Stomach (tissue), 8 donors: ENCODE measurements at regions not wholly inside any gene's neighbourhood (a gene's known extent, or its start where the extent isn't known, plus 50 kb on each side); places are given as distances from the start of the nearest gene placed in this dataset.

Source experiments
- DNase-seq, 2 donors: peaks; one replicate each; pipeline versions ENCODE4 v3.0.0 to v3.0.0-alpha.2; 2013 to 2019
- H3K27ac ChIP-seq, 5 donors: fragments of 200-600 bp in 4 of 5; sonication (generic) in 4 of 5; one replicate each; pipeline ENCODE4 v1.5.1; 2013 to 2019; ENCODE audit warnings: mild to moderate bottlenecking in 1 of 5, moderate library complexity in 1 of 5
- H3K27me3 ChIP-seq, 3 donors: fragments of 200-600 bp; sonication (generic); one replicate each; pipeline ENCODE4 v1.5.1; 2017 to 2019; ENCODE audit warnings: mixed run types in 1 of 3
- H3K36me3 ChIP-seq, 4 donors: fragments of 200-600 bp; sonication (generic); 1 replicate in 3 of 4; 2 replicates in 1 of 4; pipeline ENCODE4 v1.5.1; 2016 to 2019
- H3K4me1 ChIP-seq, 4 donors: fragments of 200-600 bp; sonication (generic); one replicate each; pipeline ENCODE4 v1.5.1; 2016 to 2019
- H3K4me3 ChIP-seq, 4 donors: fragments of 200-600 bp; sonication (generic) in 3 of 4; one replicate each; pipeline ENCODE4 v1.5.1; 2016 to 2019; ENCODE audit warnings: mild to moderate bottlenecking in 1 of 4
- H3K9me3 ChIP-seq, 4 donors: fragments of 200-600 bp; sonication (generic); one replicate each; pipeline ENCODE4 v1.5.1; 2016 to 2019
- EP300 ChIP-seq: sonication (generic); formaldehyde crosslinking; IDR thresholded peaks from one replicate; pipeline ENCODE4 v1.6.1; 2017; ENCODE audit warnings: antibody characterized with exemption
- POLR2A ChIP-seq, 4 donors: fragments of 450-650 bp; IDR thresholded peaks; one replicate each; pipeline ENCODE4 v1.6.1; 2016; ENCODE audit warnings: antibody characterized with exemption in 4 of 4, control low read depth in 2 of 4, mild to moderate bottlenecking in 1 of 4, moderate library complexity in 1 of 4
- POLR2AphosphoS5 ChIP-seq, 3 donors: sonication (generic); formaldehyde crosslinking; IDR thresholded peaks; one replicate each; pipeline ENCODE4 v1.6.1; 2016; ENCODE audit warnings: antibody characterized with exemption in 3 of 3
- WGBS, 5 donors: extraction: QIAGEN DNeasy Blood & Tissue Kit in 3 of 5; methylation state at CpG; one replicate each; pipeline versions ENCODE4 v1.1.5 to v1.1.7; 2013 to 2018; 5-methylcytosine and 5-hydroxymethylcytosine counted together
- intact Hi-C: fragments of 100-400 bp; cut with DNase I; formaldehyde crosslinking; loops from one replicate; pipeline ENCODE4 v1.15.1; 2023; ENCODE audit warnings: low total_unique reads
- TF ChIP-seq, protein P1 (sequence below), 7 experiments: fragments of 450-650 bp in 4 of 7; fragments of 200-600 bp in 3 of 7; sonication (generic) in 3 of 7; IDR thresholded peaks; one replicate each; pipeline ENCODE4 v1.5.1; 2016 to 2019; ENCODE audit warnings: antibody characterized with exemption in 7 of 7, control low read depth in 2 of 7, mild to moderate bottlenecking in 1 of 7
- donor health status: healthy with polysubstance abuse.
- donor health status: Bipolar disorder and iron deficiency.
- donor health status: healthy.

DNA sequence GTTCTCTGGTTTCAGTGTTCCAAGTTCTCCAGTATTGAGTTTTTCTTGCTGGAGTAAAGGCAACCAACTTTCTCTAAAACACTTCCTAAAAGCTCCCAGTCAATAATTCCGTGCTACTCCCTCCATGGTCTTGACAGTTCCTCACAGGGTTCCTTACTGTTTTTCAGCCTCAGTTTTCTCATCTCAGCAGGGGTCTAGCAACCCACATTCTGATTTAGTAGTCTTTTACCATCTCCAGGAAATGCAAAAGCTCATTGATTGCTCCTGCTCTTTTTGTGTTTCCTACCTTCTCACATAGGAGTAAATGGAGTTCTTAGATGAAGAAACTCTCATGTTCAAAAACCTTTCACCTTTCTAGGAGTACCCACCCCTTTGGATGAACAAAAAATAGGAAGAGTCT is 978.8 kb upstream of the POU3F3 start:
- intact Hi-C loops = no loop called here
- no peaks in the 10 kb centered on the region for H3K4me1 ChIP-seq

DNA sequence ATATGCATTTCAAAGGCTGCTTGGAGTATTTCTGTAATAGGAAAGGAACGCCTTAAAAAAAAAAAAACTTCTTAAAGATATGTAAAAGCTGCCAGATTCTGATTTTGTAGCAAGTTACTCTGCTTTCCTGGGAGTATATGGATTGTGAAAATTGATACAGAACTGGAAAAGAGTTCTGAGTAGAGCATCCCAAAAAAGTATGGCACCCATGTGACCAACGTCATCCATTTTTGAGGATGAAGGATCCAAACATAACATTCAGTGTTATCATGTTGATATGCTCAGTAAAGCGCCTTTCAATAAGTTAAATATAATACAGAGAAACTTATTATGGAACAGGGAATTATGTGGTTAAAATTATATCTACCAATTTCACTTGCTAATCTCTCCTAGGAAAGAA is 978.4 kb upstream of the POU3F3 start:
- no peaks in the 10 kb centered on the region for H3K36me3 ChIP-seq
- TF ChIP-seq, protein P1, sequence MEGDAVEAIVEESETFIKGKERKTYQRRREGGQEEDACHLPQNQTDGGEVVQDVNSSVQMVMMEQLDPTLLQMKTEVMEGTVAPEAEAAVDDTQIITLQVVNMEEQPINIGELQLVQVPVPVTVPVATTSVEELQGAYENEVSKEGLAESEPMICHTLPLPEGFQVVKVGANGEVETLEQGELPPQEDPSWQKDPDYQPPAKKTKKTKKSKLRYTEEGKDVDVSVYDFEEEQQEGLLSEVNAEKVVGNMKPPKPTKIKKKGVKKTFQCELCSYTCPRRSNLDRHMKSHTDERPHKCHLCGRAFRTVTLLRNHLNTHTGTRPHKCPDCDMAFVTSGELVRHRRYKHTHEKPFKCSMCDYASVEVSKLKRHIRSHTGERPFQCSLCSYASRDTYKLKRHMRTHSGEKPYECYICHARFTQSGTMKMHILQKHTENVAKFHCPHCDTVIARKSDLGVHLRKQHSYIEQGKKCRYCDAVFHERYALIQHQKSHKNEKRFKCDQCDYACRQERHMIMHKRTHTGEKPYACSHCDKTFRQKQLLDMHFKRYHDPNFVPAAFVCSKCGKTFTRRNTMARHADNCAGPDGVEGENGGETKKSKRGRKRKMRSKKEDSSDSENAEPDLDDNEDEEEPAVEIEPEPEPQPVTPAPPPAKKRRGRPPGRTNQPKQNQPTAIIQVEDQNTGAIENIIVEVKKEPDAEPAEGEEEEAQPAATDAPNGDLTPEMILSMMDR (IDR thresholded peaks at IDR 0.05) = no peak
- TF ChIP-seq POLR2AphosphoS5 (IDR thresholded peaks at IDR 0.05) (no peak), POLR2A (IDR thresholded peaks at IDR 0.05) (no peak), EP300 (no peak)
- intact Hi-C loops = no loop called here

More for the DNA sequence above, 978.8 kb upstream of the POU3F3 start:
- Histone ChIP-seq H3K27ac (no peak overlapping the region), H3K27me3 (no peaks in the 10 kb centered on the region), H3K36me3 (no peaks in the 10 kb centered on the region), H3K9me3 (no peaks in the 10 kb centered on the region), H3K4me3 (no peak overlapping the region)
- DNase-seq = no peak
- 16 to 34% (median 27%) methylated on average over 1 of the region's 1 CpG for WGBS, 5 donors
- TF ChIP-seq, protein P1 (IDR thresholded peaks at IDR 0.05) = no peak
- TF ChIP-seq POLR2A (IDR thresholded peaks at IDR 0.05) (no peak), POLR2AphosphoS5 (IDR thresholded peaks at IDR 0.05) (no peak), EP300 (no peak)

DNA sequence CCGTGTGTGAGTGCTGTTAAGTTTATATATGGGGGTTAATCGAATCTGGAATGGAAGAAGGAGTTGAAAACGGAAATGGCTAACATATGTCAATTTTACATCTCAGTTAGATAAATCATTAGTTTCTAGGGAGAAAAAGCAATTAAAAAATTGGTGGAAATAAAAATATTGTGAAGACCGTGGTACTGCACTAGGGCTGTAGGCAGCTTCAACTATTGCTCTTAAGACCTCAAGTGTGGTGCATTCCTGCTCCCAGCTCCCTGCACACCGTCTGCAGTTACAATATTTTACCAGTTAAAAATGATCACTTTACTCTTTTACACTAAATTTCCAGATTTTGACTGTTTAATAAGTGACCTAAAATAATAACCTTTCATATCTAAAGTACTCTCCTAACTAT is 977.3 kb upstream of the POU3F3 start:
- TF ChIP-seq POLR2A (IDR thresholded peaks at IDR 0.05) = no peak
- TF ChIP-seq, protein P1 (IDR thresholded peaks at IDR 0.05) = no peak
- DNase-seq = no peak
- no peaks in the 10 kb centered on the region for H3K4me1 ChIP-seq
- intact Hi-C loops = no loop called here
- H3K4me3 ChIP-seq = no peak overlapping the region
- H3K27ac ChIP-seq = no peak overlapping the region
- 66 to 81% (median 72%) methylated on average over 5 of the region's 5 CpGs for WGBS, 5 donors
- no peaks in the 10 kb centered on the region for H3K27me3 ChIP-seq
- no peaks in the 10 kb centered on the region for H3K36me3 ChIP-seq
- no peaks in the 10 kb centered on the region for H3K9me3 ChIP-seq

More for the DNA sequence above, 978.4 kb upstream of the POU3F3 start:
- DNase-seq = no peak
- H3K9me3 ChIP-seq = no peaks in the 10 kb centered on the region
- H3K4me1 ChIP-seq = no peaks in the 10 kb centered on the region
- H3K4me3 ChIP-seq = no peak overlapping the region
- WGBS, 5 donors = 73 to 78% (median 75%) methylated on average over 3 of the region's 3 CpGs
- H3K27ac ChIP-seq = no peak overlapping the region
- H3K27me3 ChIP-seq = no peaks in the 10 kb centered on the region

- Histone ChIP-seq H3K4me3 (no peak overlapping the region), H3K36me3 (no peaks in the 10 kb centered on the region), H3K27me3 (no peaks in the 10 kb centered on the region), H3K27ac (no peak overlapping the region), H3K9me3 (no peaks in the 10 kb centered on the region), H3K4me1 (no peaks in the 10 kb centered on the region)
- 57 to 68% (median 63%) methylated on average over 1 of the region's 1 CpG for WGBS, 5 donors
- intact Hi-C loops = no loop called here
- no peak for TF ChIP-seq POLR2AphosphoS5 (IDR thresholded peaks at IDR 0.05)
- no peak for TF ChIP-seq EP300
- TF ChIP-seq, protein P1 (IDR thresholded peaks at IDR 0.05) = no peak
- no peak for TF ChIP-seq POLR2A (IDR thresholded peaks at IDR 0.05)
- no peak for DNase-seq
These were observed 974.8 kb upstream of the POU3F3 start for GRCh38 chr2:103879101-103879500.
